D721Med (cell line): ENCODE measurements at regions not wholly inside any gene's neighbourhood (a gene's known extent, or its start where the extent isn't known, plus 50 kb on each side); places are given as distances from the start of the nearest gene placed in this dataset.

Experiments
- DNase-seq: peaks from one replicate; pipeline ENCODE4 v3.0.0; 2011; ENCODE audit warnings: low spot score; ENCODE audit not compliant: insufficient read length
- FAIRE-seq: peaks from 2 replicates; lab custom pipeline; 2011; peaks lifted over from hg19 to GRCh38; lab: Jason Lieb, UNC
- CTCF ChIP-seq: IDR thresholded peaks from 2 replicates; pipeline ENCODE4 v1.5.1; 2012; ENCODE audit warnings: mild to moderate bottlenecking, control low read depth; ENCODE audit not compliant: insufficient read depth; ENCODE audit errors: missing control alignments

GRCh38 chr2:147165697-147166382 is 679.0 kb upstream of the ACVR2A start:
- no peak for FAIRE-seq
- no peak for TF ChIP-seq CTCF
- no peak for DNase-seq

- TF ChIP-seq CTCF: no peak
- no peak for DNase-seq
- no peak for FAIRE-seq
These were observed 680.3 kb upstream of the ACVR2A start for GRCh38 chr2:147164563-147164962.

GRCh38 chr2:147161746-147162145 is 683.1 kb upstream of the ACVR2A start:
- FAIRE-seq (no peak), DNase-seq (no peak)
- no peak for TF ChIP-seq CTCF

DNA sequence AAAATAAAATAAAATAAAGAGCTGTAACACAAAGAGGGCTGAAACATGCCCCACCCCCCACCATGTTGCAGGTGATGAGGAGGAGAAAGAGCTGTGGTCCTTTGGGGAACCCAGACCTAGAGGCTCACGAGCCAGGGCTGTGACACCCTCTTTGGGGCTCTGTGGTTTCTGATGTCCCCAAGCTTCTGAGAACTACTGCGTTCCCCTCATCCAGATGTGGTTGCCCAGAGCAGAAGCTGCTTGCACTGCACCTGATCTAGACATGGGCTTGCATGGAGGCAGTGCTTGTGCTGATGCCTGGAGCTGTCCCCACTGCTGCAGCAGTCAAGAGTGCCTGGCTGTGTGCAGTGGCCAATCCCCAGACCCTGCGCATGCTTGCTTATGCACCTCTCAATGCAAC is 687.9 kb upstream of the ACVR2A start:
- DNase-seq (no peak), FAIRE-seq (no peak)
- TF ChIP-seq CTCF: no peak

GRCh38 chr2:147150241-147150635 is 694.6 kb upstream of the ACVR2A start:
- no peak for FAIRE-seq
- TF ChIP-seq CTCF: no peak
- no peak for DNase-seq

DNA sequence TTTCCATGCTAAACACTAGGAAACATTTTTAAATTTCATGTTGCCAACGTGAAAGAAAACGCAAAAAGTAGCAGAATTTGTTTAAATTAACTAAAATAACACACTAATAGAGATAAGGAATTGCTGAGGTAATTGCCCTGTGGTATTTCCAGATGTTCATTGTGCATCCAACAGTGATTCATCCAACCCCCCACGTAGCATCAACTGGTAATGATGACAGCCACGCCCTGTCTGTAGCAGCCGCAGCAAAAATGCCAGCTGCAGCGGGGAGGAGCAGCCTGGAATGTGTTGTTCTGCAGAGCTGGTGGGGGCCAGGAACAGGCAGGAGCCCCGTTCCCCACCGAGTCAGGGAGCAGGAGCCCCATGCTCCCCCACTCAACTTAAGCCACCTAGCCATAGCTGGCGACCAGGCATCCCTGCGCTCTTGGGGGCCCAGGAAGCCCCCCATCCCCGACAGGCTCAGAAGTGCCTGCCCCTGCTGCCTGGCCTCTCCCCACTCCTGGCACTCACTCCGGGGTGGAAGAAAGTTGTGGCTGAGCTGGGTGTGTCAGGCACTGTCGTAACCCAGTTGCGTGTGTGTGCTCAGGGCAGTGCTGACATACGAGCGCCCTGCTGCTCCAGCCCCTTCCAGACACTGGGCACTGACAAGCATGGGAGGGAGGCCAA is 695.1 kb upstream of the ACVR2A start:
- no peak for TF ChIP-seq CTCF
- DNase-seq: no peak
- no peak for FAIRE-seq

- no peak for DNase-seq
- no peak for TF ChIP-seq CTCF
These were observed 697.0 kb upstream of the ACVR2A start for GRCh38 chr2:147147802-147148201.

More at GRCh38 chr2:147147802-147148201, 697.0 kb upstream of the ACVR2A start:
- FAIRE-seq: no peak
